GM18502 (cell line): ENCODE measurements at regions not wholly inside any gene's neighbourhood (a gene's known extent, or its start where the extent isn't known, plus 50 kb on each side); places are given as distances from the start of the nearest gene placed in this dataset.

Experiments used
- ATAC-seq: cut with Tn5 transposase; IDR thresholded peaks from one replicate; pipeline ENCODE4 v1.9.1; 2021; ENCODE audit warnings: mild to moderate bottlenecking; ENCODE audit not compliant: unreplicated experiment, poor library complexity

- peak; percentile 1 for ATAC-seq
These were observed 401.7 kb upstream of the NR2F2 start for GRCh38 chr15:95928822-95929221.

GRCh38 chr15:95929232-95929846 is 401.2 kb upstream of the NR2F2 start:
- peak; percentile 99 for ATAC-seq

- no peak for ATAC-seq
These were observed 399.7 kb upstream of the NR2F2 start for GRCh38 chr15:95930659-95931375.

- no peak for ATAC-seq
These were observed 398.9 kb upstream of the NR2F2 start for GRCh38 chr15:95931619-95932018.

- no peak for ATAC-seq
These were observed 398.4 kb upstream of the NR2F2 start for GRCh38 chr15:95932141-95932540.

GRCh38 chr15:95932676-95933075 is 397.8 kb upstream of the NR2F2 start:
- ATAC-seq = no peak

GRCh38 chr15:95935852-95936251 is 394.6 kb upstream of the NR2F2 start:
- ATAC-seq = no peak

GRCh38 chr15:95937128-95937528 is 393.4 kb upstream of the NR2F2 start:
- ATAC-seq = no peak

GRCh38 chr15:95940431-95940985 is 390.0 kb upstream of the NR2F2 start:
- no peak for ATAC-seq

- ATAC-seq = no peak
These were observed 386.3 kb upstream of the NR2F2 start for GRCh38 chr15:95944193-95944592.

- ATAC-seq = no peak
These were observed 385.7 kb upstream of the NR2F2 start for GRCh38 chr15:95944661-95945255.

- ATAC-seq = no peak
These were observed 384.3 kb upstream of the NR2F2 start for GRCh38 chr15:95946241-95946640.

- ATAC-seq = no peak
These were observed 383.6 kb upstream of the NR2F2 start for GRCh38 chr15:95946926-95947325.

GRCh38 chr15:95948411-95948810 is 382.1 kb upstream of the NR2F2 start:
- no peak for ATAC-seq

GRCh38 chr15:95953032-95953431 is 377.5 kb upstream of the NR2F2 start:
- no peak for ATAC-seq

GRCh38 chr15:95957861-95958260 is 372.6 kb upstream of the NR2F2 start:
- ATAC-seq = no peak

- ATAC-seq = no peak
These were observed 372.1 kb upstream of the NR2F2 start for GRCh38 chr15:95958382-95958781.

- ATAC-seq = no peak
These were observed 361.6 kb upstream of the NR2F2 start for GRCh38 chr15:95968856-95969255.

GRCh38 chr15:95970326-95970725 is 360.2 kb upstream of the NR2F2 start:
- no peak for ATAC-seq

GRCh38 chr15:95972041-95972553 is 358.4 kb upstream of the NR2F2 start:
- ATAC-seq = no peak

GRCh38 chr15:95972812-95973211 is 357.7 kb upstream of the NR2F2 start:
- no peak for ATAC-seq
